PC-9 (cell line): ENCODE measurements at regions not wholly inside any gene's neighbourhood (a gene's known extent, or its start where the extent isn't known, plus 50 kb on each side); places are given as distances from the start of the nearest gene placed in this dataset.

Experiments used
- EZH2 ChIP-seq: fragments of 200-600 bp; sonication (generic); IDR thresholded peaks from 2 replicates; pipeline ENCODE4 v1.8.0; 2017; ENCODE audit warnings: antibody characterized with exemption, low read depth
- TF ChIP-seq, protein P1 (sequence below): fragments of 200-600 bp; sonication (generic); conservative IDR thresholded peaks from 2 replicates; pipeline ENCODE4 v1.6.1; 2017; ENCODE audit warnings: mixed run types, antibody characterized with exemption, mild to moderate bottlenecking, moderate library complexity

DNA sequence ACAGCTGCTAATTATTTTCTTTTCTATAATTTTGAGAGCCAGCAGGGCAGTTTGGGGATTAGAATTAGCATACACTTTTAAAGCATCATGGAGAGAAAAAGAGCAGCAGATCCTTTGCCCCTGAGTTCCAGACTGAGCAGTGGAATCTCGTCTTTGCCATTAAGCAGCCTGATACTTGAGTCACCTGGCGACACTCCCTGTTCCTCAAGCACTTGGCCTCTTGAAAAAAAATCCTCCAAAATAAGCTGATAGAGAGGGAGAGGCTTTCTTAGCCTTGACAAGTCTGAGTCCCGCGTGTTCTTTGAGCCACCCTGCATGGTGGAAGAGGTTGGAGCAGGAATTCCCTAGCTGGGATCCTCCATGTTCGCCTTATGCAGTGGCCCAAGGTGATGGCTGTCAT is 398.3 kb downstream of the IRX2 start:
- TF ChIP-seq, protein P1, sequence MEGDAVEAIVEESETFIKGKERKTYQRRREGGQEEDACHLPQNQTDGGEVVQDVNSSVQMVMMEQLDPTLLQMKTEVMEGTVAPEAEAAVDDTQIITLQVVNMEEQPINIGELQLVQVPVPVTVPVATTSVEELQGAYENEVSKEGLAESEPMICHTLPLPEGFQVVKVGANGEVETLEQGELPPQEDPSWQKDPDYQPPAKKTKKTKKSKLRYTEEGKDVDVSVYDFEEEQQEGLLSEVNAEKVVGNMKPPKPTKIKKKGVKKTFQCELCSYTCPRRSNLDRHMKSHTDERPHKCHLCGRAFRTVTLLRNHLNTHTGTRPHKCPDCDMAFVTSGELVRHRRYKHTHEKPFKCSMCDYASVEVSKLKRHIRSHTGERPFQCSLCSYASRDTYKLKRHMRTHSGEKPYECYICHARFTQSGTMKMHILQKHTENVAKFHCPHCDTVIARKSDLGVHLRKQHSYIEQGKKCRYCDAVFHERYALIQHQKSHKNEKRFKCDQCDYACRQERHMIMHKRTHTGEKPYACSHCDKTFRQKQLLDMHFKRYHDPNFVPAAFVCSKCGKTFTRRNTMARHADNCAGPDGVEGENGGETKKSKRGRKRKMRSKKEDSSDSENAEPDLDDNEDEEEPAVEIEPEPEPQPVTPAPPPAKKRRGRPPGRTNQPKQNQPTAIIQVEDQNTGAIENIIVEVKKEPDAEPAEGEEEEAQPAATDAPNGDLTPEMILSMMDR = no peak
- TF ChIP-seq EZH2 = no peak
